ENCODE measurements at regions not wholly inside any gene's neighbourhood (a gene's known extent, or its start where the extent isn't known, plus 50 kb on each side); places are given as distances from the start of the nearest gene placed in this dataset.

GRCh38 chr13:30051531-30052060 lies 201.2 kb upstream of the UBL3 start:
- TF ChIP-seq CTCF (IDR thresholded peaks at IDR 0.05; ENCODE audit: control extremely low read depth in 1 of 3, insufficient read depth in 1 of 3, low read depth in 1 of 3, low read length in 3 of 3) (no peak), SAP30 (IDR thresholded peaks at IDR 0.05; ENCODE audit: insufficient read depth, insufficient replicate concordance, low read length) (no peak)
